Left ventricle myocardium superior (tissue), 1 donor: ENCODE measurements at regions not wholly inside any gene's neighbourhood (a gene's known extent, or its start where the extent isn't known, plus 50 kb on each side); places are given as distances from the start of the nearest gene placed in this dataset.
"Not testable (repeated sequence)": the region's sequence is repeated elsewhere in the genome, so short reads cannot be mapped to it uniquely, and the experiment has no call there.

Experiments used
- ATAC-seq: fragments of 200-7000 bp; cut with Tn5 transposase; one replicate; pipeline ENCODE4 v1.9.1; 2020; ENCODE audit warnings: mild to moderate bottlenecking, moderate library complexity
- DNase-seq: peaks from one replicate; pipeline ENCODE4 v3.0.0-alpha.2; 2020
- intact Hi-C: fragments of 100-400 bp; cut with micrococcal nuclease; formaldehyde crosslinking; loops from one replicate; pipeline ENCODE4 v1.11.0; 2022
- donor health status: DM: no; HTN: yes; CAD: no; lungs with severe emphysema.

DNA sequence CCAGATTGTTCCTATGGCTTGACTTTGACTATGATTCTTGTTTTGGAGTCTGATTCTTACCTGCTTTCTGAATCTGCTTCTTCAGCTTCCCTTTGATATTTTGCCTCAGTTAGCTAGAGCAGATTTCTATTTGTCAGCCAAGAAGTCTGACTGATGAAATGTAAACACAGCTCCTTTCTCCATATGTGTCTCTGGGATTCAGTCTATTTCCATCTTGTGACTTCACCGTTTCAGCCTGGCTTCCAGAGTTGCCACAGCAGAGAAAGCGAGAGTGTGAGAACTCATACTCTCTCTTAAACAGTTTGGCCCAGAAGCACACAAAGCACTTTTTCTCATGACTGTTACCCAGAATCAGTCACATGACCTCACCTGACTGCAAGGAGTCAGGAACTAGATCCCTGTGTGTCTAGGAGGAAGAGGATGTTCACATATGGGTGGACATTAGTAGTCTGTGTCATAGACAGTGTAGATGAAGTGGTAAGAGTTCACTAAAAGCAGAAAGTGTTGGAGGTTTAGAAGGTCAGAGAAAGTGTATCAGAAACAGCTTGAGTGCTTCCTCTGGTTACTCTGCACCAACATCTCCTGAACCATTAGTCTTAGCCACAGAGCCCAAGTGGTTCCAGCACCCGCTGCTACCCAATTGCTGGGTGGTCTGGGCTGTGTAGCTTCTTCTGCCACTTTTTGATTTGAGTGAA, 103.4 kb upstream of the CDK6 start:
- intact Hi-C loops, result no loop called here
- ATAC-seq (no peak), DNase-seq (no peak)

DNA sequence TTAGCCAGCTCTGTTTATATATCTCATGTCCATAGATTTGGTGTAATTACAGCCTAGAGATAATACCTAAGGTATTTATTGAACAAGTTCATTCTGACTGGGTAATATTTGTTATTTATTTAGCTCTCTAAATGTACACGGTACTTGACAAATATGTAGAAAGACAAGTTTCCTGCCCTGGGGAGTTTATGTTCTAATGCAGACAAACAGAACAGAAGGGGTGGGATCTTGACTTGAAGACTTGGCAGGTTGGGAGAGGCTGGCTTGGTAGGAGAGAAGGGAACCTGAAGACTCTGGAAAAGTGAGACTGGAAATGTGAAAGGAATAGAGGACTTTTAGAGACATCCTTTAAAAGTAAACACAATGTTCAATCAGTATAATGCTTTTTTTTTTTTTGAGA, 97.7 kb upstream of the CDK6 start:
- intact Hi-C loops, result no loop called here
- DNase-seq (no peak), ATAC-seq (no peak)

DNA sequence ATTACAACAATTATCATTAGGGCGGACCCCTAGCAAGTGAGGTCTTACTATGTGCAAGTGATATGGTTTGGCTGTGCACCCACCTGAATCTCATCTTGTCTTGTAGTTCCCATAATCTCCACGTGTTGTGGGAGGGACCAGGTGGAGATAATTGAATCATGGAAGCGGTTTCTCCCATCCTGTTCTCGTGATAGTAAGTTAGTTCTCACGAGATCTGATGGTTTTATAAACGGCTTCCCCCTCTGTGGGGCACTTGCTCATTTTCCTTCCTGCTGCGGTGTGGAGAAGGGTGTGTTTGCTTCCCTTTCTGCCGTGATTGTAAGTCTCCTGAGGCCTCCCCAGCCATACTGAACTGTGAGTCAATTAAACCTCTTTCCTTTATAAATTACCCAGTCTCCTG, 96.1 kb upstream of the CDK6 start:
- intact Hi-C loops, result no loop called here

DNA sequence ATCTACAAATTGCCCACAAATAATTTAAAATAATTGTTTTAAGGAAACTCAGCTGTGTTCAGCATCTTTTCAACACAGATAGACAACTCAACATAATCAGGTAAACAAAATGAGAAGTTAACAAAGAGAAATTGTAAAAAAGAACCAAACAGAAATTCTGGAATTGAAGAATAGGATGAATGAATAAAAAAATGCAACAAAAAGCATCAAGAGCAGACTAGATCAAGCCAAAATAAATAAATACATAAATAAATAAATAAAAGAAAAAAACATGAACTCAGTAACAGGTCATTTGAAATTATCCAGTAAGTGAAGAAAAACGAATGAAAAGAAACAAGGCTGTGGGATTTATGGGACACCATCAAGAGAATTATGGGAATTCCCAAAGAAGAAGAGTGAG, 94.0 kb upstream of the CDK6 start:
- intact Hi-C loops, result no loop called here

More for the DNA sequence above, 96.1 kb upstream of the CDK6 start:
- DNase-seq (no peak), ATAC-seq (no peak)

DNA sequence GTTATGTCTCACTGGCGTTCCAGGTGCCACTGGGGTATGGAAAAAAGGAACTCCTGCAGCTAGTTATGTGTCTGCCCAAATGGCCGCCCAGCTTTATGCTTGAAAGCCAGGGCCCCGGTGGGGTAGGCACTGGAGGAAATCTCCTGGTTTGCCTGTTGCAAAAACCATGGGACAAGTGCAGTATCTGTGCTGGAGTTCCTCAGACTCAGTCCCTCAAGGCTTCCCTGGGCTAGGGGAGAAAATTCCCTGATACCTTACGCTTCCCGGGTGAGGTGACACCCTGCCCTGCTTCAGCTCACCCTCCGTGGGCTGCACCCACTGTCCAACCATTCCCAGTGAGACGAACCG, 90.3 kb upstream of the CDK6 start:
- ATAC-seq, result no peak
- no peak for DNase-seq
- intact Hi-C loops, result no loop called here

More for the DNA sequence above, 94.0 kb upstream of the CDK6 start:
- DNase-seq (no peak), ATAC-seq (no peak)

DNA sequence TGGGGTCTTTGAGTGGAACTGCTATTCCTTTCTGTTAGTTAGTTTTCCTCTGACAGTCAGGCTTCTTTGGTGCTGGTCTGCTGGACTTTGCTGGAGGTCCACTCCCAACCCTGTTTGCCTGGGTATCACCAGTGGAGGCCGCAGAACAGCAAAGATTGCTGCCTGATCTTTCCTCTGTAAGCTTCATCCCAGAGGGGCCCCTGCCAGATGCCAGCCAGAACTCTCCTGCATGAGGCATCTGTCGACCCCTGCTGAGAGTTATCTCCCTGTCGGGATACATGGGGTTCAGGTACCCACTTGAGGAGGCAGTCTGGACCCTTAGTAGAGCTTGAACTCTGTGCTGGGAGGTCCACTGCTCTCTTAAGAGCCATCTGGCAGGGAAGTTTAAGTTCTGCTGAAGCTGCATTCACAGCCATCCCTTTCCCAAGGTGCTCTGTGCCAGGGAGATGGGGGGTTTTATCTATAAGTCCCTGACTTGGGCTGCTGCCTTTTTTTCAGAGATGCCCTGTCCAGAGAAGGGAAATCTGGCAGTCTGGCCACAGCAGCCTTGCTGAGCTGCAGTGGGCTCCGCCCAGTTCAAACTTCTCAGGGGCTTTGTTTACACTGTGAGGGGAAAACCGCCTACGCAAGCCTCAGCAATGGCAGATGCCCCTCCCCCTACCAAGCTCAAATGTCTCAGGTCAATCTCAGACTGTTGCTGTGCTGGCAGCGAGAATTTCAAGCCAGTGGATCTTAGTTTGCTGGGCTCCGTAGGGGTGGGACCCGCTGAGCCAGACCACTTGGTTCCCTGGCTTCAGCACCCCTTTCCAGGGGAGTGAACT, 89.7 kb upstream of the CDK6 start:
- DNase-seq, result no peak
- no peak for ATAC-seq
- intact Hi-C loops, result no loop called here

DNA sequence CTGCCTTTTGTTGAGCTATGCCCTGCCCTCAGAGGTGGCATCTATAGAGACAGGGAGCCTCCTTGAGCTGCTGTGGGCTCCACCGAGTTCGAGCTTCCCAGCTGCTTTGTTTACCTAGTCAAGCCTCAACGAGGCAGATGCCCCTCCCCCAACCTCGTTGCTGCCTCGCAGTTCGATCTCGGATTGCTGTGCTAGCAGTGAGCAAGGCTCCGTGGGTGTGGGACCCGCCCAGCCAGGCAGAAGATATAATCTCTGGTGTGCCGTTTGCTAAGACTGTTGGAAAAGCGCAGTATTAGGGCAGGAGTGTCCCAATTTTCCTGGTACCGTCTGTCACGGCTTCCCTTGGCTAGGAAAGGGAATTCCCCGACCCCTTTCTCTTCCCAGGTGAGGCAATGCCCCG, 88.4 kb upstream of the CDK6 start:
- DNase-seq (no peak), ATAC-seq (no peak)
- intact Hi-C loops, result no loop called here

DNA sequence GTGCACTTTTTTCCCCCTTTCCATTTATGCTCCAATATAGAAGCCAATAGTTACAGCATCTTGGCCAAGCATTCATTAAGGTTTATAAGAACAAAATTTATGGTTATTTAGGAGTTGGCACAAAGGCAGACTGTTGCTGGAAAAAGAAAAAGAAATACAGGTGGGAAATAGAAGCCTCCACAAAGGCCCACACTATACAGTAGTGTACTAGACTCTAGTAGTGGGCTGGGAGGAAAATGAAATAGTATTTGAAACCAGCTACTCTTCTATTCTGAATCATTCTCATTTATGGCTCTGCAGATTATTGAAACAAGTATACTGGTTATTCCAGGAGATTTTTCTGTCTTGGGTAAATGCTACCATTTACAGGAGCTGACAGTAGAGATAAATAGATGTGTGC, 80.9 kb upstream of the CDK6 start:
- intact Hi-C loops, result no loop called here
- DNase-seq, result no peak
- no peak for ATAC-seq

DNA sequence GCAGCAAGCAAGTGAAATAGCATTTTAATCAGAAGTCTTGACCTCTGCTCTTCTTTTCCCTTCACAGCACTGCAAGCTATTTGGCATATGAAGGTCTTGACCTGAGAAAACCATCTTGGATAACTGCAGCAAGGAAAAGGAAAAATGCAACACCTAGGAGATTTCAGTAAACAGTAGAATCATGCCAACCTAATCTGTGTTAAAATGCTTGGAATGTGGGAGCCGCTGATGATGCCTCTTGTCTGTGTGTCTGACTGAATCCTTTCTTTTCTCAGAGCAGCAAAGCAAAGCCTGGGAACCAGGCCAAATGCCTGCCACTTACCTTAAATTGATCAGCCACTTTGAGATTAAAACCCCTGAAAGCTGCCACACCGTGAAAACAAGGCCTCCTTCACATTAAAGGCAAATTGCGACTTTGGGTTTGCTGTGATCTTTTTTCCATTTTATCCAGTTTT, 80.4 kb upstream of the CDK6 start:
- intact Hi-C loops, result no loop called here
- peak; percentile 26 for ATAC-seq
- DNase-seq, result no peak

DNA sequence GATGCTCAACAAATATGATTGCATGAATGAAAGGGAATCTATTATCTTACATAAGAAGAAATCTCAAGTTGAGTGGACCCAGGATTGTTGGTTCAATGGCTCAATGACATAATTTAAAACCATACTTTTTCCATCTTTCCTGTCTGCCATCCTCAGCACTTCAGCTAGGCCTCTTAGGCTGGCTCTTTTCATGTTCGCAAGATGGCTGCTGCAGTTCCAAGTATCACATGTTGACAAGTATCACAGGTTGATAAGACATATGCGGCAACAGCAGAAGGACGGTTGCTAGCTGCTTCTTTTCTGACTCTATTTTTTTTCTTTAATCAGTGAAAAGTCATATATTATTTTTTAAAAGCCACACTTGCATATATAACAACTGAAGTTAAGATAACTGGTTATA, 79.0 kb upstream of the CDK6 start:
- intact Hi-C loops, result no loop called here
- no peak for ATAC-seq
- DNase-seq, result no peak

DNA sequence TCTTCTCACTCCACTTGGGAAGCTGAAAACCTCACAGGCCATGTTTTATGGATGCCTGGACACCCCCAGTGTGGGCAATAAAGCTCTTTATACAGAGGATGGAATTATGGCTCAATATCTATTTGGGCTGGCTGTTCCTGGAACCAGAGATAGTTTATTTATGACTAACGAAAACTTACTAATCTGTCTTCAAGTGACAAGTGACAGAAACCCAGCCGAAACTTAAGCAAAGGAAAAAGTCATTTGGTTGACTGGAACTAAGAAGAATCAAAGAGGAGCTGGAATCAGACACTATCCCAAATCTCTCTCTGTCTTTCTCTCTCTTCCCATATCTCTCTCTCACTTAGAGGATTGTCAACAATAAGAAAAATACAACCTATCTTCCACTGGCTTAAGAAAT, 78.3 kb upstream of the CDK6 start:
- intact Hi-C loops, result no loop called here
- ATAC-seq (no peak), DNase-seq (no peak)

DNA sequence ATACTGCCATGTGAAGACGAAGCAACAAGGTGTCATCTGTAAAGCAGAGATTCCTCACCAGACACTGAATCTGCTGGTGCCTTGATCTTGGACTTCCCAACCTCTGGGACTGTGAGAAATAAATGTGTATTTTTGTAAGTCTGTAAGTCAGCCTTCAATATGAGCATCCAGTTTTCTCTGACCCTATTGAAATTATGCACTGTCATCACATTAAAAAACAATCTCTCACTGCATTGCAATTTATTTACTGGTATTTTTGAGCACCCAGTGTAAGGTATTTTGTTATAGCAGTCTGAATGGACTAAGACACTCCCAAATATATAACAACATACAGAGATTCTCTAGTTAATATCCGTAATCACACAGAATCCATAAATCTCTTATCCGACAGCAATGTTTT, 77.5 kb upstream of the CDK6 start:
- no peak for DNase-seq

DNA sequence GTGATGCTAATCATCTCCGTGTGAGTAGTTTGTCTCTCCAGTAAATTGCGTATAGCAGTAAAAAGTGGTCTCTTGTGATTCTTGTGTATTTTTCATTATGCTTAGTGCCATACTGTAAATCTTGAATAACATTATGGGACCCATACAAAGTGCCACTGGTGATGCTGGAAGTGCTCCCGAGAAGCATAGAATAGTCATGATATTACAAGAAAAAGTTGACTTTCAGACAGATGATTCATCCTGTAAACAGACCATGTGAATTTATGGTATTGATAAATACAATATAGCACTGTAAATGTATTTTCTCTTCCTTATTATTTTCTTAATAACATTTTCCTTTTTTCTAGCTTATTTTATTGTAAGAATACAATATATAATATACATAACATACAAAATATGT, 74.6 kb upstream of the CDK6 start:
- DNase-seq, result no peak
- intact Hi-C loops, result no loop called here

More for the DNA sequence above, 77.5 kb upstream of the CDK6 start:
- no peak for ATAC-seq
- intact Hi-C loops, result no loop called here

DNA sequence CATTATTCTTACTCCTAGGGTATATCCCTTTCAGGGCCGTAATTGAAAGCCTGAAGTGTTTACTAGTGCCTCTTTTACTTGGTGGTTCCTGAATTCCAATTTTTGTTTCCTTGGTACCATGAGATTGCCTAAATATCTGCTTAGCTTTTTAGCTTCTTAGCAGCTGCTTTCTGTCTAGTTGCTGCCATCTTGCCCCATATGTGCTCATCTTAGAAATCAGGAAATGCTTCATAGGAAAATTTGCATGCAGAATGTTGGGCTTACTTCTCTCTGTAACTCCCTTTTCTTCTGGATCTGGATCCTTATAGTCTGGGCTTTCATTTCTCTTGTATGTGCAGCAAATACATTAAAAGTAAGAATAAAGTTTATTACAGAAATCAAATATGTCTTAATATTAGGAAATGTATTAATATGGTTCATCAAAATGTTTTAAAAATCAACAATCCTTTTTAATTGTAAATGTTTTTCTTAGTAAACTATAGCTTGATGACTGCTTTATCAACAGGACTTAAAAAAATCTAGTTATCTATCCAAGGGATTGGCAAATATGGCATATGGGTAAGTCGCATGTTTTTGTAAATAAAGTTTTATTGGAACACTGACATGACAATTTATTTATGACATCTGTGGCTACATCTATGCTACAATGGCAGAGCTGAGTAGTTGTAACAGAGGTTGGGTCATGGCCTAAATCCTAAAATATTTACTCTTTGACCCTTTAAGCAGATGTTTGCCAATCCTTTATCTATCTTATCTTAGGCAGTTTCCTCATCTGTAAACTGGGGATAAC, 73.5 kb upstream of the CDK6 start:
- ATAC-seq, result no peak
- intact Hi-C loops, result no loop called here
- DNase-seq, result no peak

More for the DNA sequence above, 74.6 kb upstream of the CDK6 start:
- ATAC-seq, result no peak

DNA sequence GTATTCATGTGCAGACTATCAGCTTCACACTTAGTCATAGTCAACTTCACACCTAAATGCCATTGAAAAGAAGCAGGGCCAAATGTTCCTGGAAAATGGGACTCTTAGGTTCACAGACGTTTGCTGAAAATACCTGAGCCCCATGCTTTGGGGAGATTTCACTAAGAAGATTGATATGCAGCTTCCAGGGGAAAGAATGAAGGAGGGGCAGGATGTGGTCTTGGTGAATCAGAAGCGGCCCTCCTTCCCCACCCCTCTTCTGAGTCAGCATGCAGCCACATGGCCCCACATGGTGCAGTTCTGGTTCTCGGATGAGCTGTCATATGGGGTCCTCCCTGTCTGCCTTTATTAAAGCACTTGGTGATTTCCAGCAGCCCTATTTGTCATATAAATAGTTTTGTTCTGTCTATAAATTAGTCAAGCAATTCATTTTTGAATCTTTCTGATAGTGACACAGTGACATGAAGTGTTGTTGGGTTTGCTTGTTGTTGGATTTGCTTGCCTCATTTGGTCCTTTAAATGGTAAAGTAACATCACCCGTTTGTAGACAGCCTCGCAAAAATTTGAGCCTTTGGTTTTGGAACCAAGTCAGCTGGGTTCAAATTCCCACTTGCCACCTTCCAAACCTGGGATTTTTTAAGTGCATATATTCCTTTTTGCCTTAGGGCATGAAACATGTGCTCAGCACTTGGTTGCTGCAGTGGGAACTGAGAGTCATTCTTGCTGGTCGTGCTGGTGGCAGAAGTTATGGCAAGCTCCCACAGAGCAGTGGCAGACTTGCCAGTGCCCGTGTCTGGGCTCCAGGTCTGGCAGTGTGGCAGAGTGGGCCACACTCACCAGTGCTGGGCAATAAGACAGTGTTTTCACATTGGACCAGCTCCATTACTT, 68.1 kb upstream of the CDK6 start:
- ATAC-seq (no peak), DNase-seq (no peak)
- intact Hi-C loops, result no loop called here

DNA sequence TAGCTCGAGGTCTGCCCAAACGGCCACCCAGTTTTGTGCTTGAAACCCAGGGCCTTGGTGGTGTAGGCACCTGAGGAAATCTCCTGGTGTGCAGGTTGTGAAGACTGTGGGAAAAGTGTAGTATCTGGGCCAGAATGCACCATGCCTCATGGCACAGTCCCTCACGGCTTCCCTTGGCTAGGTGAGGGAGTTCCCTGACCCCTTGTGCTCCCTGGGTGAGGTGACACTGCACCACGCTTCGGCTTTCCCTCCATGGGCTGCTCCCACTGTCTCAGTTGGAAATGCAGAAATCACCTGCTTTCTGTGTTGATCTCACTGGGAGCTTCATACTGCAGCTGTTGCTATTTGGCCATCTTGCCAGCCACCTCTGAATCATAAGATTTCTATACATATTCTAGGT, 62.4 kb upstream of the CDK6 start:
- ATAC-seq, result no peak
- intact Hi-C loops, result no loop called here
- DNase-seq, result no peak

DNA sequence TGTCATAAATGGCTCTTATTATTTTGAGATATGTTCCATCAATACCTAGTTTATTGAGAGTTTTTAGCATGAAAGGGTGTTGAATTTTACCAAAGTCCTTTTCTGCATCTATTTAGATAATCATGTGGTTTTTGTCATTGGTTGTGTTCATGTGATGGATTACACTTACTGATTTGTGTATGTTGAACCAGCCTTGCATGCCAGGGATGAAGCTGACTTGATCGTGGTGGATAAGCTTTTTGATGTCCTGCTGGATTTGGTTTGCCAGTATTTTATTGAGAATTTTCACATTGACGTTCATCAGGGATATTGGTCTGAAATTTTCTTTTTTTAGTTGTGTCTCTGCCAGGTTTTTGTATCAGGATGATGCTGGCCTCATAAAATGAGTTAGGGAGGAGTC, 58.5 kb upstream of the CDK6 start:
- ATAC-seq, intact Hi-C loops, DNase-seq: not testable (repeated sequence)

DNA sequence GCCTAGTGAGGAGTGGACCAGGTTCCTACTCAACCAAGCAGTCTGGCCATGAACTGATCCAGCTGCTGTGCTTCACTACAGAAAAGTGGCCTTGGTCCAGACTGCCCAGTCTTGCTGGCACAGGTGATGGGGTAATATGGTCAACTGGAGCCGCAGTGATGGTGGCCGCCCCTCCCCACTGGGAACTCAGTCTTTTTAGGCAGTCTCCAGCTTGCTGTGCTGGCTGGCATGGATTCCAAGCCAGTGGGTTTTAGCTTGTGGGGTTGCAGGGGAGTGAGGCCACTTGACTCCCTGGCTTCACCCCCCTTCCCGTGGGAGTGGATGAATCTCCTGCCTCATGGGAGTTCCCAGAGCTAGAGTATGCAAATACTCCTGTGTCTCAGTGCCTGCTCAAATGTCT, 52.7 kb upstream of the CDK6 start:
- ATAC-seq, result no peak
- DNase-seq, result no peak
- intact Hi-C loops, result no loop called here
